GM12878 (cell line): ENCODE measurements at regions not wholly inside any gene's neighbourhood (a gene's known extent, or its start where the extent isn't known, plus 50 kb on each side); places are given as distances from the start of the nearest gene placed in this dataset.

Experiments
- ATAC-seq: fragments of 200-7000 bp; cut with Tn5 transposase; 3 replicates; pipeline ENCODE4 v1.9.1; 2020; ENCODE audit warnings: mild to moderate bottlenecking, moderate library complexity
- BruUV-seq: library from RNA; stranded (reverse); fragments of 400-500 nt; replicated peaks from 2 replicates; lab custom pipeline; 2021; lab: Mats Ljungman, UMichigan
- CTCF ChIA-PET: fragments of 300-600 bp; sonication (Branson Sonifier 250); formaldehyde crosslinking; extraction: SDS; loops from one replicate; lab custom pipeline; 2021; ENCODE audit warnings: inconsistent platforms; lab: Yijun Ruan, JAX
- POLR2A ChIA-PET: fragments of 350-600 bp; formaldehyde crosslinking; extraction: SDS; loops from one replicate; lab custom pipeline; 2021; ENCODE audit warnings: inconsistent platforms; lab: Charles Lee
- RAD21 ChIA-PET: fragments of 300-600 bp; sonication (Branson Sonifier 250); formaldehyde crosslinking; loops from one replicate; lab custom pipeline; 2023; ENCODE audit warnings: antibody characterized with exemption; ENCODE audit not compliant: unreplicated experiment; lab: Charles Lee
- SMC1A ChIA-PET: fragments of 300-600 bp; sonication (Branson Sonifier 250); formaldehyde crosslinking; loops from one replicate; lab custom pipeline; 2023; ENCODE audit not compliant: unreplicated experiment, uncharacterized antibody; lab: Charles Lee
- DNase-seq: peaks from one replicate; pipeline ENCODE4 v3.0.0-alpha.2; 2011; ENCODE audit warnings: low read depth, low spot score
- FAIRE-seq: peaks from 3 replicates; lab custom pipeline; 2011; peaks lifted over from hg19 to GRCh38; lab: Jason Lieb, UNC
- H2AFZ ChIP-seq: 2 replicates; pipeline ENCODE4 v1.6.0; 2011; ENCODE audit warnings: low read depth, low read length, control low read depth; ENCODE audit not compliant: control insufficient read depth
- H3K27ac ChIP-seq: 2 replicates; pipeline ENCODE4 v1.5.1; 2011; ENCODE audit warnings: control low read depth; ENCODE audit not compliant: control insufficient read depth, insufficient read depth
- H3K27me3 ChIP-seq, 2 experiments: replicated peaks in 1 of 2; 2 replicates each; pipeline versions ENCODE4 v1.6.0 to v1.6.1; 2011; ENCODE audit warnings: low read length in 1 of 2; ENCODE audit not compliant: control insufficient read depth in 2 of 2, insufficient read depth in 2 of 2
- H3K36me3 ChIP-seq, 2 experiments: 2 replicates each; pipeline ENCODE4 v1.5.1; 2011; ENCODE audit warnings: low read length in 1 of 2; ENCODE audit not compliant: control insufficient read depth in 2 of 2, insufficient read depth in 2 of 2
- H3K4me1 ChIP-seq: 2 replicates; pipeline ENCODE4 v1.6.1; 2011; ENCODE audit warnings: mild to moderate bottlenecking, low read length, moderate library complexity, mixed read lengths; ENCODE audit not compliant: control insufficient read depth, insufficient read depth
- H3K4me2 ChIP-seq: 2 replicates; pipeline ENCODE4 v1.6.0; 2011; ENCODE audit warnings: control low read depth; ENCODE audit not compliant: control insufficient read depth, insufficient read depth
- H3K4me3 ChIP-seq: fragments of 200-600 bp; sonication (generic); 2 replicates; pipeline ENCODE4 v1.5.1; 2016
- H3K79me2 ChIP-seq: 2 replicates; pipeline ENCODE4 v1.6.0; 2011; ENCODE audit warnings: low read length; ENCODE audit not compliant: control insufficient read depth, insufficient read depth
- H3K9ac ChIP-seq: 2 replicates; pipeline ENCODE4 v1.8.0; 2011; ENCODE audit warnings: low read length, control low read depth, mixed read lengths; ENCODE audit not compliant: control insufficient read depth, insufficient read depth
- H3K9me3 ChIP-seq: replicated peaks from 3 replicates; pipeline ENCODE4 v1.5.1; 2011; ENCODE audit warnings: mild to moderate bottlenecking, low read length; ENCODE audit not compliant: control insufficient read depth, insufficient read depth
- H4K20me1 ChIP-seq: 2 replicates; pipeline ENCODE4 v1.6.0; 2011; ENCODE audit not compliant: control insufficient read depth, insufficient read depth
- ATF2 ChIP-seq: IDR thresholded peaks from 2 replicates; pipeline ENCODE4 v1.6.1; 2012; ENCODE audit warnings: low read length, inconsistent platforms
- CBX5 ChIP-seq: sonication (generic); IDR thresholded peaks from 2 replicates; pipeline ENCODE4 v1.6.1; 2016; ENCODE audit warnings: low read depth, moderate library complexity, mild to moderate bottlenecking, inconsistent platforms
- CEBPB ChIP-seq, 2 experiments: fragments of 150-350 bp in 1 of 2; IDR thresholded peaks; 2 replicates each; pipeline ENCODE4 v1.6.1; 2012 to 2014; ENCODE audit warnings: low read depth in 2 of 2, low read length in 2 of 2, borderline replicate concordance in 1 of 2, inconsistent platforms in 1 of 2
- E2F8 ChIP-seq: fragments of 450-650 bp; IDR thresholded peaks from 2 replicates; pipeline ENCODE4 v1.6.1; 2018; ENCODE audit warnings: mild to moderate bottlenecking, low read depth, moderate library complexity; ENCODE audit not compliant: partially characterized antibody
- EGR1 ChIP-seq, 2 experiments: IDR thresholded peaks; 1 replicate in 1 of 2; 2 replicates in 1 of 2; pipeline ENCODE4 v1.6.1; 2011 to 2012; ENCODE audit warnings: low read depth in 2 of 2, low read length in 2 of 2, borderline replicate concordance in 1 of 2, mild to moderate bottlenecking in 1 of 2, moderate library complexity in 1 of 2
- HDAC6 ChIP-seq: fragments of 200-600 bp; sonication (generic); IDR thresholded peaks from one replicate; pipeline ENCODE4 v1.8.0; 2017; ENCODE audit warnings: antibody characterized with exemption; ENCODE audit not compliant: unreplicated experiment
- MEF2A ChIP-seq: IDR thresholded peaks from 2 replicates; pipeline ENCODE4 v1.6.1; 2011; ENCODE audit warnings: low read depth, mild to moderate bottlenecking, low read length, moderate library complexity; ENCODE audit not compliant: insufficient read depth
- NFXL1 ChIP-seq: fragments of 450-650 bp; IDR thresholded peaks from 2 replicates; pipeline ENCODE4 v1.6.1; 2017; ENCODE audit warnings: antibody characterized with exemption, mild to moderate bottlenecking, borderline replicate concordance
- NKRF ChIP-seq: fragments of 450-650 bp; conservative IDR thresholded peaks from 2 replicates; pipeline ENCODE4 v1.6.1; 2017; ENCODE audit warnings: mild to moderate bottlenecking, moderate library complexity
- SKIL ChIP-seq: fragments of 450-650 bp; IDR thresholded peaks from 2 replicates; pipeline ENCODE4 v1.6.1; 2017; ENCODE audit warnings: mild to moderate bottlenecking, low read depth, inconsistent platforms; ENCODE audit not compliant: poor library complexity, severe bottlenecking
- ZSCAN29 ChIP-seq: fragments of 450-650 bp; IDR thresholded peaks from 2 replicates; pipeline ENCODE4 v1.6.1; 2017; ENCODE audit warnings: mild to moderate bottlenecking, moderate library complexity
- WGBS: methylation state at CpG from one replicate; pipeline ENCODE4 v1.1.6; 2016; ENCODE audit warnings: low lambda C conversion rate; ENCODE audit not compliant: insufficient replicate concordance, insufficient coverage; ENCODE audit errors: missing lambda C conversion rate; 5-methylcytosine and 5-hydroxymethylcytosine counted together
- in situ Hi-C: fragments of 300-500 bp; cut with MboI; formaldehyde crosslinking; loops from 9 replicates; pipeline ENCODE4 v1.14.3; 2018; ENCODE audit warnings: mixed read lengths
- intact Hi-C: fragments of 100-400 bp; cut with micrococcal nuclease; formaldehyde crosslinking; loops from one replicate; pipeline ENCODE4 v1.14.2; 2022; ENCODE audit not compliant: unreplicated experiment

- H3K79me2 ChIP-seq: no peaks in the 10 kb centered on the region
- no peaks in the 10 kb centered on the region; the same call in 2 of the 3 replicates for H3K9me3 ChIP-seq
- no TSS peak for BruUV-seq
- POLR2A ChIA-PET: no interaction called here
- no peak overlapping the region for H3K4me2 ChIP-seq
- in situ Hi-C loops: no loop called here
- FAIRE-seq: no peak
- H3K27me3 ChIP-seq: no peaks in the 10 kb centered on the region
- RAD21 ChIA-PET: no interaction called here
- TF ChIP-seq CEBPB (IDR thresholded peaks at IDR 0.05; ENCODE audit: borderline replicate concordance in 1 of 2, low read depth in 2 of 2, low read length in 2 of 2) (no peak), ZSCAN29 (no peak), E2F8 (no peak), ATF2 (no peak), MEF2A (no peak), EGR1 (IDR thresholded peaks at IDR 0.05; ENCODE audit: borderline replicate concordance in 1 of 2, low read depth in 2 of 2, low read length in 2 of 2) (no peak), CBX5 (no peak), SKIL (no peak), NFXL1 (no peak), NKRF (no peak), HDAC6 (no peak)
- DNase-seq: no peak
- CTCF ChIA-PET: no interaction called here
- H3K9ac ChIP-seq: no peak overlapping the region
- WGBS: 38% methylated on average over 1 of the region's 1 CpG
- no peaks in the 10 kb centered on the region for H3K4me1 ChIP-seq
- H3K36me3 ChIP-seq: no peaks in the 10 kb centered on the region
- H3K4me3 ChIP-seq: no peak overlapping the region
- ATAC-seq: no peak
- H4K20me1 ChIP-seq: no peaks in the 10 kb centered on the region
- no peak overlapping the region for H3K27ac ChIP-seq
- no peak overlapping the region for H2AFZ ChIP-seq
- SMC1A ChIA-PET: no interaction called here
- intact Hi-C loops: no loop called here
Measured at GRCh38 chr2:6510532-6510931, 355.2 kb downstream of the CMPK2 start.
